Mesenchymal stem cell (in vitro differentiated cells and primary cell): ENCODE measurements at regions not wholly inside any gene's neighbourhood (a gene's known extent, or its start where the extent isn't known, plus 50 kb on each side); places are given as distances from the start of the nearest gene placed in this dataset.

Experiments used
- DNase-seq: peaks from one replicate; pipeline ENCODE4 v3.0.0-alpha.2; 2013
- H2AFZ ChIP-seq: one replicate; pipeline ENCODE4 v1.6.1; 2013; ENCODE audit warnings: low read depth, mild to moderate bottlenecking, control low read depth, inconsistent platforms, low read length, moderate library complexity
- H2AK5ac ChIP-seq: 2 replicates; pipeline ENCODE4 v1.6.1; 2013; ENCODE audit warnings: low read length, moderate library complexity, mild to moderate bottlenecking, inconsistent platforms; ENCODE audit not compliant: severe bottlenecking
- H2BK120ac ChIP-seq: one replicate; pipeline ENCODE4 v1.6.1; 2013; ENCODE audit warnings: low read depth, mild to moderate bottlenecking, inconsistent platforms, low read length, moderate library complexity
- H2BK12ac ChIP-seq, 2 experiments: one replicate each; pipeline ENCODE4 v1.6.1; 2013; ENCODE audit warnings: inconsistent platforms in 2 of 2, low read length in 2 of 2, mild to moderate bottlenecking in 2 of 2, moderate library complexity in 2 of 2, control low read depth in 1 of 2
- H2BK15ac ChIP-seq: one replicate; pipeline ENCODE4 v1.6.1; 2013; ENCODE audit warnings: mild to moderate bottlenecking, low read depth, inconsistent platforms; ENCODE audit not compliant: poor library complexity, severe bottlenecking
- H2BK5ac ChIP-seq: 2 replicates; pipeline ENCODE4 v1.6.1; 2013; ENCODE audit warnings: low read depth, mild to moderate bottlenecking, low read length, control low read depth, inconsistent platforms; ENCODE audit not compliant: poor library complexity, severe bottlenecking
- H3K14ac ChIP-seq, 2 experiments: one replicate each; pipeline ENCODE4 v1.6.1; 2013; ENCODE audit warnings: inconsistent platforms in 2 of 2, low read length in 2 of 2, control low read depth in 1 of 2, mild to moderate bottlenecking in 1 of 2, moderate library complexity in 1 of 2
- H3K18ac ChIP-seq, 2 experiments: one replicate each; pipeline ENCODE4 v1.6.1; 2013; ENCODE audit warnings: inconsistent platforms in 2 of 2, low read length in 2 of 2, control low read depth in 1 of 2, low read depth in 1 of 2, mild to moderate bottlenecking in 1 of 2
- H3K23ac ChIP-seq, 2 experiments: one replicate each; pipeline ENCODE4 v1.6.1; 2013; ENCODE audit warnings: inconsistent platforms in 2 of 2, low read length in 2 of 2, mild to moderate bottlenecking in 2 of 2, moderate library complexity in 2 of 2, control low read depth in 1 of 2
- H3K27ac ChIP-seq: 2 replicates; pipeline ENCODE4 v1.5.1; 2013; ENCODE audit warnings: mild to moderate bottlenecking, moderate library complexity, low read length, control low read depth, inconsistent platforms; ENCODE audit not compliant: poor library complexity, severe bottlenecking
- H3K27me3 ChIP-seq, 2 experiments: 2 replicates each; pipeline versions ENCODE4 v1.6.1 to v1.7.0; 2013; ENCODE audit warnings: low read length in 2 of 2, mild to moderate bottlenecking in 2 of 2, moderate library complexity in 2 of 2, control low read depth in 1 of 2, inconsistent platforms in 1 of 2; ENCODE audit not compliant: control insufficient read depth in 1 of 2, insufficient read depth in 1 of 2
- H3K36me3 ChIP-seq, 2 experiments: 2 replicates each; pipeline versions ENCODE4 v1.6.1 to v1.7.0; 2013; ENCODE audit warnings: low read length in 2 of 2, control low read depth in 1 of 2, inconsistent platforms in 1 of 2, low read depth in 1 of 2, mild to moderate bottlenecking in 1 of 2; ENCODE audit not compliant: insufficient read depth in 2 of 2, control insufficient read depth in 1 of 2
- H3K4ac ChIP-seq, 2 experiments: one replicate each; pipeline ENCODE4 v1.6.1; 2013; ENCODE audit warnings: inconsistent platforms in 2 of 2, low read length in 2 of 2, mild to moderate bottlenecking in 2 of 2, moderate library complexity in 2 of 2, control low read depth in 1 of 2, low read depth in 1 of 2
- H3K4me1 ChIP-seq: 2 replicates; pipeline ENCODE4 v1.6.1; 2013; ENCODE audit warnings: low read depth, low read length, control low read depth; ENCODE audit not compliant: control insufficient read depth, insufficient read depth
- H3K4me2 ChIP-seq: 2 replicates; pipeline ENCODE4 v1.6.1; 2013; ENCODE audit warnings: low read length, mild to moderate bottlenecking, inconsistent platforms; ENCODE audit not compliant: poor library complexity, severe bottlenecking
- H3K4me3 ChIP-seq, 2 experiments: 2 replicates each; pipeline versions ENCODE4 v1.5.1 to v1.7.0; 2013; ENCODE audit warnings: low read length in 2 of 2, mild to moderate bottlenecking in 2 of 2, control low read depth in 1 of 2, low read depth in 1 of 2; ENCODE audit not compliant: insufficient read depth in 1 of 2
- H3K79me1 ChIP-seq: replicated peaks from 2 replicates; pipeline ENCODE4 v1.6.1; 2013; ENCODE audit warnings: mild to moderate bottlenecking, control low read depth, low read length, inconsistent platforms; ENCODE audit not compliant: poor library complexity, severe bottlenecking
- H3K9ac ChIP-seq: 2 replicates; pipeline ENCODE4 v1.7.0; 2013; ENCODE audit warnings: mild to moderate bottlenecking, low read length, moderate library complexity
- H3K9me3 ChIP-seq: 2 replicates; pipeline ENCODE4 v1.7.0; 2013; ENCODE audit warnings: mild to moderate bottlenecking, low read length; ENCODE audit not compliant: control insufficient read depth
- H4K8ac ChIP-seq: one replicate; pipeline ENCODE4 v1.6.1; 2013; ENCODE audit warnings: inconsistent platforms, mild to moderate bottlenecking, low read length, moderate library complexity
- H4K91ac ChIP-seq: one replicate; pipeline ENCODE4 v1.6.1; 2013; ENCODE audit warnings: mild to moderate bottlenecking, low read length, inconsistent platforms
- WGBS: methylation state at CpG from one replicate; pipeline ENCODE4 v1.1.7; 2013; ENCODE audit warnings: mixed read lengths; 5-methylcytosine and 5-hydroxymethylcytosine counted together

GRCh38 chr1:5812295-5812694, 179.9 kb downstream of the NPHP4 start:
- H3K79me1 ChIP-seq = no peaks in the 10 kb centered on the region
- H3K4me3 ChIP-seq = no peak overlapping the region
- no peak overlapping the region for H3K4ac ChIP-seq

GRCh38 chr1:5811419-5811818, 180.8 kb downstream of the NPHP4 start:
- H3K79me1 ChIP-seq = no peaks in the 10 kb centered on the region
- H2BK12ac ChIP-seq = no peak overlapping the region
- H3K4me2 ChIP-seq = no peak overlapping the region
- H3K4ac ChIP-seq = no peak overlapping the region
- no peak overlapping the region for H3K18ac ChIP-seq
- H3K4me3 ChIP-seq = no peak overlapping the region
- no peak overlapping the region for H4K8ac ChIP-seq
- WGBS = 69% methylated on average over 11 of the region's 11 CpGs
- no peak overlapping the region for H3K27ac ChIP-seq
- H3K4me1 ChIP-seq = peaks cover 1% of the 10 kb centered on the region
- H3K9me3 ChIP-seq = peaks cover 8% of the 10 kb centered on the region
- no peak for DNase-seq
- H3K27me3 ChIP-seq = no peaks in the 10 kb centered on the region
- no peak overlapping the region for H4K91ac ChIP-seq
- no peak overlapping the region for H2BK5ac ChIP-seq
- H3K23ac ChIP-seq = no peak overlapping the region
- no peak overlapping the region for H2AK5ac ChIP-seq
- no peaks in the 10 kb centered on the region for H3K36me3 ChIP-seq
- no peak overlapping the region for H2BK15ac ChIP-seq
- no peak overlapping the region for H3K9ac ChIP-seq
- no peak overlapping the region for H2AFZ ChIP-seq
- H2BK120ac ChIP-seq = no peak overlapping the region
- no peak overlapping the region for H3K14ac ChIP-seq

More at GRCh38 chr1:5812295-5812694, 179.9 kb downstream of the NPHP4 start:
- Histone ChIP-seq H3K27ac (no peak overlapping the region), H3K9ac (no peak overlapping the region), H2AFZ (no peak overlapping the region), H2BK5ac (no peak overlapping the region), H3K18ac (no peak overlapping the region), H3K4me1 (peaks cover 1% of the 10 kb centered on the region), H3K14ac (no peak overlapping the region), H3K4me2 (no peak overlapping the region), H4K8ac (no peak overlapping the region), H3K9me3 (peaks cover 8% of the 10 kb centered on the region), H3K36me3 (no peaks in the 10 kb centered on the region), H2BK12ac (no peak overlapping the region), H2BK120ac (no peak overlapping the region), H2AK5ac (no peak overlapping the region), H4K91ac (no peak overlapping the region), H2BK15ac (no peak overlapping the region), H3K27me3 (no peaks in the 10 kb centered on the region), H3K23ac (no peak overlapping the region)
- WGBS = no CpG with 5 or more reads among the region's 2 CpGs
- DNase-seq = no peak

GRCh38 chr1:5810553-5811270, 181.5 kb downstream of the NPHP4 start:
- Histone ChIP-seq H3K23ac (no peak overlapping the region), H3K18ac (no peak overlapping the region), H3K9ac (no peak overlapping the region), H3K14ac (no peak overlapping the region), H3K4me1 (peaks cover 1% of the 10 kb centered on the region), H2BK12ac (no peak overlapping the region), H3K36me3 (no peaks in the 10 kb centered on the region), H3K4ac (no peak overlapping the region), H4K8ac (no peak overlapping the region), H3K27me3 (no peaks in the 10 kb centered on the region), H4K91ac (no peak overlapping the region), H2AFZ (no peak overlapping the region), H2AK5ac (no peak overlapping the region), H3K79me1 (no peaks in the 10 kb centered on the region), H2BK15ac (no peak overlapping the region), H2BK120ac (no peak overlapping the region), H3K4me3 (no peak overlapping the region), H3K27ac (no peak overlapping the region), H2BK5ac (no peak overlapping the region), H3K9me3 (peaks cover 8% of the 10 kb centered on the region), H3K4me2 (no peak overlapping the region)
- WGBS = 71% methylated on average over 10 of the region's 11 CpGs
- no peak for DNase-seq

GRCh38 chr1:5810131-5810530, 182.1 kb downstream of the NPHP4 start:
- Histone ChIP-seq H3K4me3 (no peak overlapping the region), H4K91ac (no peak overlapping the region), H3K18ac (no peak overlapping the region), H3K9ac (no peak overlapping the region), H3K9me3 (peaks cover 8% of the 10 kb centered on the region), H3K4me2 (no peak overlapping the region), H3K27ac (no peak overlapping the region), H4K8ac (no peak overlapping the region), H2BK12ac (no peak overlapping the region), H3K79me1 (no peaks in the 10 kb centered on the region), H3K4me1 (peaks cover 1% of the 10 kb centered on the region), H3K23ac (no peak overlapping the region), H2AFZ (no peak overlapping the region), H3K4ac (no peak overlapping the region), H2BK120ac (no peak overlapping the region), H2BK15ac (no peak overlapping the region), H3K36me3 (no peaks in the 10 kb centered on the region), H3K27me3 (no peaks in the 10 kb centered on the region), H2BK5ac (no peak overlapping the region), H3K14ac (no peak overlapping the region), H2AK5ac (no peak overlapping the region)
- no peak for DNase-seq
- WGBS = 92% methylated on average over 14 of the region's 16 CpGs
